B cell (primary cell): ENCODE measurements at regions not wholly inside any gene's neighbourhood (a gene's known extent, or its start where the extent isn't known, plus 50 kb on each side); places are given as distances from the start of the nearest gene placed in this dataset.

Source experiments
- ATAC-seq: fragments of 200-7000 bp; cut with Tn5 transposase; one replicate; pipeline ENCODE4 v1.10.0; 2021; ENCODE audit warnings: low read depth, mild to moderate bottlenecking, moderate number of reproducible peaks, moderate library complexity
- CTCF ChIA-PET: fragments of 350-600 bp; sonication (Branson Sonifier 250); formaldehyde crosslinking; loops from one replicate; lab custom pipeline; 2021; ENCODE audit warnings: antibody characterized with exemption, inconsistent platforms; lab: Charles Lee
- POLR2A ChIA-PET: fragments of 350-600 bp; sonication (Branson Sonifier 250); formaldehyde crosslinking; loops from one replicate; lab custom pipeline; 2021; ENCODE audit warnings: antibody characterized with exemption; lab: Charles Lee
- DNase-seq: peaks from one replicate; pipeline ENCODE4 v3.0.0; 2013
- H2AFZ ChIP-seq: 2 replicates; pipeline ENCODE4 v1.6.1; 2012; ENCODE audit warnings: mild to moderate bottlenecking, low read depth, low read length; ENCODE audit not compliant: insufficient read depth, poor library complexity, severe bottlenecking
- H3K27ac ChIP-seq, 2 donors: 1 replicate in 1 of 2; 2 replicates in 1 of 2; pipeline ENCODE4 v1.5.1; 2012 to 2013; ENCODE audit warnings: low read length in 2 of 2, mild to moderate bottlenecking in 2 of 2, moderate library complexity in 1 of 2
- H3K27me3 ChIP-seq, 4 experiments: fragments of 200-600 bp in 1 of 4; sonication (generic) in 1 of 4; replicated peaks in 1 of 4; 1 replicate in 2 of 4; 2 replicates in 2 of 4; pipeline versions ENCODE4 v1.6.1 to v1.7.0; 2013 to 2016; ENCODE audit warnings: low read length in 3 of 4, mild to moderate bottlenecking in 2 of 4, mixed read lengths in 1 of 4, moderate library complexity in 1 of 4; ENCODE audit not compliant: insufficient read depth in 4 of 4, control insufficient read depth in 3 of 4; ENCODE audit errors: control extremely low read depth in 1 of 4
- H3K36me3 ChIP-seq, 2 experiments: replicated peaks in 1 of 2; 1 replicate in 1 of 2; 2 replicates in 1 of 2; pipeline versions ENCODE4 v1.6.1 to v1.7.1; 2013; ENCODE audit warnings: low read length in 1 of 2; ENCODE audit not compliant: insufficient read depth in 2 of 2, control insufficient read depth in 1 of 2; ENCODE audit errors: control extremely low read depth in 1 of 2, extremely low read depth in 1 of 2
- H3K4me1 ChIP-seq, 2 donors: fragments of 200-600 bp in 1 of 2; sonication (generic) in 1 of 2; 1 replicate in 1 of 2; 2 replicates in 1 of 2; pipeline versions ENCODE4 v1.5.1 to v1.6.1; 2013 to 2017; ENCODE audit warnings: low read length in 2 of 2; ENCODE audit not compliant: control insufficient read depth in 2 of 2, insufficient read depth in 2 of 2
- H3K4me2 ChIP-seq: replicated peaks from 2 replicates; pipeline ENCODE3; 2012; ENCODE audit warnings: mild to moderate bottlenecking, low read depth, low read length; ENCODE audit not compliant: poor library complexity, severe bottlenecking
- H3K4me3 ChIP-seq, 5 experiments: fragments of 200-600 bp in 1 of 5; sonication (generic) in 1 of 5; 1 replicate in 3 of 5; 2 replicates in 2 of 5; pipeline versions ENCODE4 v1.5.1 to v1.7.0; 2011 to 2016; ENCODE audit warnings: low read length in 4 of 5, mild to moderate bottlenecking in 4 of 5, low read depth in 2 of 5, control low read depth in 1 of 5, moderate library complexity in 1 of 5; ENCODE audit not compliant: insufficient read depth in 1 of 5; ENCODE audit errors: control extremely low read depth in 1 of 5, extremely low read depth in 1 of 5
- H3K79me2 ChIP-seq: fragments of 200-600 bp; sonication (generic); one replicate; pipeline ENCODE4 v1.6.0; 2016; ENCODE audit warnings: low read length; ENCODE audit not compliant: control insufficient read depth, insufficient read depth
- H3K9ac ChIP-seq: fragments of 200-600 bp; sonication (generic); 2 replicates; pipeline ENCODE4 v1.6.1; 2017; ENCODE audit warnings: mild to moderate bottlenecking, low read length, moderate library complexity
- H3K9me3 ChIP-seq, 3 donors: one replicate each; pipeline versions ENCODE4 v1.6.1 to v1.7.1; 2013; ENCODE audit warnings: low read length in 2 of 3; ENCODE audit not compliant: control insufficient read depth in 2 of 3, insufficient read depth in 1 of 3; ENCODE audit errors: control extremely low read depth in 1 of 3
- H4K20me1 ChIP-seq: 2 replicates; pipeline ENCODE4 v1.6.0; 2012; ENCODE audit warnings: mild to moderate bottlenecking, low read length; ENCODE audit not compliant: insufficient read depth, control insufficient read depth, poor library complexity, severe bottlenecking
- H3K27ac Mint-ChIP-seq: one replicate; pipeline ENCODE4 v1.8.0; 2021; ENCODE audit warnings: mixed read lengths
- H3K27me3 Mint-ChIP-seq: one replicate; pipeline ENCODE4 v1.8.0; 2021; ENCODE audit warnings: mixed read lengths
- H3K4me1 Mint-ChIP-seq: one replicate; pipeline ENCODE4 v1.8.0; 2021; ENCODE audit warnings: mixed read lengths
- H3K4me3 Mint-ChIP-seq: one replicate; pipeline ENCODE4 v1.8.0; 2021; ENCODE audit warnings: mixed read lengths
- H3K9me3 Mint-ChIP-seq: one replicate; pipeline ENCODE4 v1.8.0; 2022; ENCODE audit warnings: mixed read lengths; ENCODE audit not compliant: insufficient read depth
- EZH2 ChIP-seq: IDR thresholded peaks from 2 replicates; pipeline ENCODE4 v1.6.1; 2012; ENCODE audit warnings: borderline replicate concordance, low read depth, mild to moderate bottlenecking, moderate library complexity, low read length; ENCODE audit not compliant: insufficient read depth, poor library complexity, severe bottlenecking
- WGBS: methylation state at CpG from one replicate; pipeline ENCODE4 v1.1.5; 2013; ENCODE audit warnings: missing lambda C conversion rate; ENCODE audit not compliant: insufficient coverage; 5-methylcytosine and 5-hydroxymethylcytosine counted together
- intact Hi-C: fragments of 100-400 bp; cut with micrococcal nuclease; formaldehyde crosslinking; loops from one replicate; pipeline ENCODE4 v1.10.0; 2022
- TF ChIP-seq, protein P1 (sequence below): fragments of 200-600 bp; IDR thresholded peaks from one replicate; pipeline ENCODE4 v1.8.0; 2022; ENCODE audit warnings: antibody characterized with exemption, mild to moderate bottlenecking

DNA sequence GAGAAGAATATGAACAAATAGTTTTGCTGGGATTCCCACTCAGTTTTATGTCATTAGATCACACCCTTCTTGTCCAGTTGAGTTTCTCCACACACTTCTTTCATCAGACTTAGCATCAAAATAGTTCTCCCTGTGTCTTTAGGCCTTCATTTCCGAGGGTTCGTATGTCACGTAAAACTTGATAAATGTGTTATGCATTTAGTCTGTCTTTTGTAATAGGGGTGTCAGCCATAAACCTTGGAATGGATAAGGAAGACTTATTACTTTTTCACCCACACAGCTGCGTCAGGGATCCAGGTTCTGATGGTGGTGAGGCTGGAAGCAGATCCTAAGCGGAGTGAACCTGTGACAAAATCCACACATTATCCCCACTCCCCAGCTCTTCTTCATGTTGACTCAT lies 246.8 kb downstream of the CD83 start:
- intact Hi-C loops: no loop called here
- H3K9me3 Mint-ChIP-seq: no peaks in the 10 kb centered on the region

DNA sequence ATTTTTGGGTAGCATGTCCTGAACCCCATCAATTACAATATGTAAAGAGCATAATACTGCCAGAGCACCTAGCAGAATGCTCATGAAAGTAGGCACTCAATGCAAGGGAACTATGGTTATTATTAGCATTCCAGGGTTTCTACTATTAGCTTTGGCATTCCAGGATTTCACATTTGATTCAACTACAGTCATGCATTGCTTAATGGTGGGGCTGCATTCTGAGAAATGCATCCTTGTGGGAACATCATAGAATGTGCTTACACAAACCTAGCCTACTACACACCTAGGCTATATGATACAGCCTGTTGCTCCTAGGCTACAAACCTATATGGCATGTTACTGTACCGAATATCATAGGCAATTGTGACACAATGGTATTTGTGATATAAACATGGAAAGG lies 247.8 kb downstream of the CD83 start:
- intact Hi-C loops: no loop called here
- Mint-ChIP-seq H3K27me3 (no peaks in the 10 kb centered on the region), H3K9me3 (no peaks in the 10 kb centered on the region), H3K4me1 (peaks cover 21% of the 10 kb centered on the region), H3K4me3 (no peak overlapping the region), H3K27ac (no peak overlapping the region)
- ChIA-PET CTCF (no interaction called here), POLR2A (no interaction called here)
- Histone ChIP-seq H3K9ac (no peak overlapping the region), H3K4me3 (no peak overlapping the region), H3K79me2 (no peaks in the 10 kb centered on the region), H2AFZ (no peak overlapping the region), H3K36me3 (no peaks in the 10 kb centered on the region), H3K4me2 (no peak overlapping the region), H3K9me3 (no peaks in the 10 kb centered on the region), H3K4me1 (peaks cover 10 to 22% of the 10 kb centered on the region in 2 donors), H4K20me1 (no peaks in the 10 kb centered on the region), H3K27me3 (no peaks in the 10 kb centered on the region), H3K27ac (no peak overlapping the region)
- TF ChIP-seq EZH2: no peak
- TF ChIP-seq, protein P1, sequence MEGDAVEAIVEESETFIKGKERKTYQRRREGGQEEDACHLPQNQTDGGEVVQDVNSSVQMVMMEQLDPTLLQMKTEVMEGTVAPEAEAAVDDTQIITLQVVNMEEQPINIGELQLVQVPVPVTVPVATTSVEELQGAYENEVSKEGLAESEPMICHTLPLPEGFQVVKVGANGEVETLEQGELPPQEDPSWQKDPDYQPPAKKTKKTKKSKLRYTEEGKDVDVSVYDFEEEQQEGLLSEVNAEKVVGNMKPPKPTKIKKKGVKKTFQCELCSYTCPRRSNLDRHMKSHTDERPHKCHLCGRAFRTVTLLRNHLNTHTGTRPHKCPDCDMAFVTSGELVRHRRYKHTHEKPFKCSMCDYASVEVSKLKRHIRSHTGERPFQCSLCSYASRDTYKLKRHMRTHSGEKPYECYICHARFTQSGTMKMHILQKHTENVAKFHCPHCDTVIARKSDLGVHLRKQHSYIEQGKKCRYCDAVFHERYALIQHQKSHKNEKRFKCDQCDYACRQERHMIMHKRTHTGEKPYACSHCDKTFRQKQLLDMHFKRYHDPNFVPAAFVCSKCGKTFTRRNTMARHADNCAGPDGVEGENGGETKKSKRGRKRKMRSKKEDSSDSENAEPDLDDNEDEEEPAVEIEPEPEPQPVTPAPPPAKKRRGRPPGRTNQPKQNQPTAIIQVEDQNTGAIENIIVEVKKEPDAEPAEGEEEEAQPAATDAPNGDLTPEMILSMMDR: no peak
- ATAC-seq (no peak), DNase-seq (no peak)
- no CpG with 5 or more reads among the region's 1 CpG for WGBS

More for the DNA sequence above, 246.8 kb downstream of the CD83 start:
- H3K27ac ChIP-seq: no peak overlapping the region
- H3K79me2 ChIP-seq: no peaks in the 10 kb centered on the region
- Mint-ChIP-seq H3K27ac (no peak overlapping the region), H3K4me1 (peaks cover 16% of the 10 kb centered on the region), H3K4me3 (no peak overlapping the region), H3K27me3 (no peaks in the 10 kb centered on the region)
- H4K20me1 ChIP-seq: no peaks in the 10 kb centered on the region
- ChIA-PET POLR2A (no interaction called here), CTCF (no interaction called here)
- ATAC-seq: no peak
- H3K9ac ChIP-seq: no peak overlapping the region
- no peak for DNase-seq
- H3K4me3 ChIP-seq: no peak overlapping the region
- H3K4me2 ChIP-seq: no peak overlapping the region
- no peak overlapping the region for H2AFZ ChIP-seq
- no peaks in the 10 kb centered on the region for H3K27me3 ChIP-seq
- no peaks in the 10 kb centered on the region for H3K9me3 ChIP-seq
- WGBS: no CpG with 5 or more reads among the region's 5 CpGs
- peaks cover 7 to 14% of the 10 kb centered on the region in 2 donors for H3K4me1 ChIP-seq
- TF ChIP-seq EZH2: no peak
- TF ChIP-seq, protein P1: no peak
- no peaks in the 10 kb centered on the region for H3K36me3 ChIP-seq
